B cell (primary cell): ENCODE measurements at regions not wholly inside any gene's neighbourhood (a gene's known extent, or its start where the extent isn't known, plus 50 kb on each side); places are given as distances from the start of the nearest gene placed in this dataset.

ENCODE experiments used
- EZH2 ChIP-seq: IDR thresholded peaks from 2 replicates; pipeline ENCODE4 v1.6.1; 2012; ENCODE audit warnings: borderline replicate concordance, low read depth, mild to moderate bottlenecking, moderate library complexity, low read length; ENCODE audit not compliant: insufficient read depth, poor library complexity, severe bottlenecking
- TF ChIP-seq, protein P1 (sequence below): fragments of 200-600 bp; IDR thresholded peaks from one replicate; pipeline ENCODE4 v1.8.0; 2022; ENCODE audit warnings: antibody characterized with exemption, mild to moderate bottlenecking

GRCh38 chr2:158024288-158024898 is 77.3 kb upstream of the UPP2 start:
- TF ChIP-seq, protein P1, sequence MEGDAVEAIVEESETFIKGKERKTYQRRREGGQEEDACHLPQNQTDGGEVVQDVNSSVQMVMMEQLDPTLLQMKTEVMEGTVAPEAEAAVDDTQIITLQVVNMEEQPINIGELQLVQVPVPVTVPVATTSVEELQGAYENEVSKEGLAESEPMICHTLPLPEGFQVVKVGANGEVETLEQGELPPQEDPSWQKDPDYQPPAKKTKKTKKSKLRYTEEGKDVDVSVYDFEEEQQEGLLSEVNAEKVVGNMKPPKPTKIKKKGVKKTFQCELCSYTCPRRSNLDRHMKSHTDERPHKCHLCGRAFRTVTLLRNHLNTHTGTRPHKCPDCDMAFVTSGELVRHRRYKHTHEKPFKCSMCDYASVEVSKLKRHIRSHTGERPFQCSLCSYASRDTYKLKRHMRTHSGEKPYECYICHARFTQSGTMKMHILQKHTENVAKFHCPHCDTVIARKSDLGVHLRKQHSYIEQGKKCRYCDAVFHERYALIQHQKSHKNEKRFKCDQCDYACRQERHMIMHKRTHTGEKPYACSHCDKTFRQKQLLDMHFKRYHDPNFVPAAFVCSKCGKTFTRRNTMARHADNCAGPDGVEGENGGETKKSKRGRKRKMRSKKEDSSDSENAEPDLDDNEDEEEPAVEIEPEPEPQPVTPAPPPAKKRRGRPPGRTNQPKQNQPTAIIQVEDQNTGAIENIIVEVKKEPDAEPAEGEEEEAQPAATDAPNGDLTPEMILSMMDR, result peak; percentile 90
- TF ChIP-seq EZH2, result no peak
